ENCODE measurements at regions not wholly inside any gene's neighbourhood (a gene's known extent, or its start where the extent isn't known, plus 50 kb on each side); places are given as distances from the start of the nearest gene placed in this dataset.
"Not testable (repeated sequence)": the region's sequence is repeated elsewhere in the genome, so short reads cannot be mapped to it uniquely, and the experiment has no call there.

GRCh38 chr4:116132946-116133345 lies 952.4 kb downstream of the TRAM1L1 start:
- H3K36me3 ChIP-seq: no peaks in the 10 kb centered on the region
- H3K9me3 ChIP-seq: no peaks in the 10 kb centered on the region
- DNase-seq: no peak
- no peaks in the 10 kb centered on the region for H3K27me3 ChIP-seq
- intact Hi-C loops (cut with DNase I; ENCODE audit: low total_unique reads): no loop called here
- no peaks in the 10 kb centered on the region for H3K4me1 ChIP-seq
- no peak overlapping the region for H3K4me3 ChIP-seq
- TF ChIP-seq CTCF (IDR thresholded peaks at IDR 0.05) (no peak), POLR2A (IDR thresholded peaks at IDR 0.05) (no peak)
- H3K27ac ChIP-seq: no peak overlapping the region

GRCh38 chr4:116126794-116127193 lies 958.6 kb downstream of the TRAM1L1 start:
- TF ChIP-seq POLR2A (IDR thresholded peaks at IDR 0.05) (no peak), CTCF (IDR thresholded peaks at IDR 0.05) (no peak)
- intact Hi-C loops (cut with DNase I; ENCODE audit: low total_unique reads): no loop called here
- no peaks in the 10 kb centered on the region for H3K9me3 ChIP-seq

GRCh38 chr4:116122124-116122523 lies 963.3 kb downstream of the TRAM1L1 start:
- Histone ChIP-seq H3K9me3 (no peaks in the 10 kb centered on the region), H3K4me1 (no peaks in the 10 kb centered on the region), H3K36me3 (no peaks in the 10 kb centered on the region), H3K27ac (no peak overlapping the region), H3K4me3 (no peak overlapping the region), H3K27me3 (no peaks in the 10 kb centered on the region)
- no peak for DNase-seq
- intact Hi-C loops (cut with DNase I; ENCODE audit: low total_unique reads): no loop called here
- TF ChIP-seq POLR2A (IDR thresholded peaks at IDR 0.05) (no peak), CTCF (IDR thresholded peaks at IDR 0.05) (no peak)

More at GRCh38 chr4:116126794-116127193, 958.6 kb downstream of the TRAM1L1 start:
- Histone ChIP-seq H3K4me1 (no peaks in the 10 kb centered on the region), H3K27ac (no peak overlapping the region), H3K27me3 (no peaks in the 10 kb centered on the region), H3K4me3 (no peak overlapping the region), H3K36me3 (no peaks in the 10 kb centered on the region)
- DNase-seq: no peak

- no peaks in the 10 kb centered on the region for H3K36me3 ChIP-seq
- intact Hi-C loops (cut with DNase I; ENCODE audit: low total_unique reads): no loop called here
- no peak for TF ChIP-seq POLR2A (IDR thresholded peaks at IDR 0.05)
- no peaks in the 10 kb centered on the region for H3K9me3 ChIP-seq
- H3K4me3 ChIP-seq: no peak overlapping the region
- DNase-seq: no peak
- H3K27ac ChIP-seq: no peak overlapping the region
- H3K27me3 ChIP-seq: no peaks in the 10 kb centered on the region
- H3K4me1 ChIP-seq: no peaks in the 10 kb centered on the region
These were observed 967.2 kb downstream of the TRAM1L1 start for GRCh38 chr4:116118221-116118620.

GRCh38 chr4:116112861-116113260 lies 972.5 kb downstream of the TRAM1L1 start:
- H3K36me3 ChIP-seq; H3K4me3 ChIP-seq; H3K27me3 ChIP-seq; H3K9me3 ChIP-seq; H3K27ac ChIP-seq; DNase-seq; H3K4me1 ChIP-seq; intact Hi-C loops (cut with DNase I; ENCODE audit: low total_unique reads): not testable (repeated sequence)

GRCh38 chr4:116110713-116111112 lies 974.7 kb downstream of the TRAM1L1 start:
- intact Hi-C loops (cut with DNase I; ENCODE audit: low total_unique reads): no loop called here
- H3K9me3 ChIP-seq: no peaks in the 10 kb centered on the region
- H3K27ac ChIP-seq: no peak overlapping the region
- no peaks in the 10 kb centered on the region for H3K27me3 ChIP-seq
- H3K4me3 ChIP-seq: no peak overlapping the region
- no peak for DNase-seq
- TF ChIP-seq POLR2A (IDR thresholded peaks at IDR 0.05) (no peak), CTCF (IDR thresholded peaks at IDR 0.05) (no peak)
- H3K4me1 ChIP-seq: no peaks in the 10 kb centered on the region
- no peaks in the 10 kb centered on the region for H3K36me3 ChIP-seq
